ENCODE measurements at regions not wholly inside any gene's neighbourhood (a gene's known extent, or its start where the extent isn't known, plus 50 kb on each side); places are given as distances from the start of the nearest gene placed in this dataset.

DNA sequence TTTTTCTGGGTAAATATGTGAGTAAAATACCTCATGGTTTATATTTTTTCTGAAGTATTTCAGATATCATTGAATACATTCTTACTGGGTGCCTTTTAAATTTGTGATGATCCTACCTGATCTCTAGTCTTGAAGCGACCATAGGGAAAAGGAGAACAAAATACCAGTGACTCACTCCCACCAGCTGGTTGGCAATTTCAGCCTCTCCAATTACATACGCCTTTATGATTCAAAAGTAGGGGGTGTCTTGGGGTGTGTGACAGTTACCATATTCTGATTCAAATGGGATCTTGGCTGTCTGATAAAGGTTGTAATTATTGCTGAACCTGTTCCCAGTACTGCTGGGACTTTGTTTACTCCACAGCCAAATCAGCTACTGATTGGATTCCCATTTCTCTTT, 175.9 kb upstream of the NXPH2 start:
- TF ChIP-seq, protein P1, sequence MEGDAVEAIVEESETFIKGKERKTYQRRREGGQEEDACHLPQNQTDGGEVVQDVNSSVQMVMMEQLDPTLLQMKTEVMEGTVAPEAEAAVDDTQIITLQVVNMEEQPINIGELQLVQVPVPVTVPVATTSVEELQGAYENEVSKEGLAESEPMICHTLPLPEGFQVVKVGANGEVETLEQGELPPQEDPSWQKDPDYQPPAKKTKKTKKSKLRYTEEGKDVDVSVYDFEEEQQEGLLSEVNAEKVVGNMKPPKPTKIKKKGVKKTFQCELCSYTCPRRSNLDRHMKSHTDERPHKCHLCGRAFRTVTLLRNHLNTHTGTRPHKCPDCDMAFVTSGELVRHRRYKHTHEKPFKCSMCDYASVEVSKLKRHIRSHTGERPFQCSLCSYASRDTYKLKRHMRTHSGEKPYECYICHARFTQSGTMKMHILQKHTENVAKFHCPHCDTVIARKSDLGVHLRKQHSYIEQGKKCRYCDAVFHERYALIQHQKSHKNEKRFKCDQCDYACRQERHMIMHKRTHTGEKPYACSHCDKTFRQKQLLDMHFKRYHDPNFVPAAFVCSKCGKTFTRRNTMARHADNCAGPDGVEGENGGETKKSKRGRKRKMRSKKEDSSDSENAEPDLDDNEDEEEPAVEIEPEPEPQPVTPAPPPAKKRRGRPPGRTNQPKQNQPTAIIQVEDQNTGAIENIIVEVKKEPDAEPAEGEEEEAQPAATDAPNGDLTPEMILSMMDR (IDR thresholded peaks at IDR 0.05): no peak
- TF ChIP-seq FOXJ3 (CRISPR knock-in tag; IDR thresholded peaks at IDR 0.05): no peak
- TF ChIP-seq EZH2phosphoT487 (IDR thresholded peaks at IDR 0.05; ENCODE audit: borderline replicate concordance, low read depth): no peak
- TF ChIP-seq MEF2A (IDR thresholded peaks at IDR 0.05; ENCODE audit: borderline replicate concordance, low read depth): no peak
- TF ChIP-seq, protein P2, sequence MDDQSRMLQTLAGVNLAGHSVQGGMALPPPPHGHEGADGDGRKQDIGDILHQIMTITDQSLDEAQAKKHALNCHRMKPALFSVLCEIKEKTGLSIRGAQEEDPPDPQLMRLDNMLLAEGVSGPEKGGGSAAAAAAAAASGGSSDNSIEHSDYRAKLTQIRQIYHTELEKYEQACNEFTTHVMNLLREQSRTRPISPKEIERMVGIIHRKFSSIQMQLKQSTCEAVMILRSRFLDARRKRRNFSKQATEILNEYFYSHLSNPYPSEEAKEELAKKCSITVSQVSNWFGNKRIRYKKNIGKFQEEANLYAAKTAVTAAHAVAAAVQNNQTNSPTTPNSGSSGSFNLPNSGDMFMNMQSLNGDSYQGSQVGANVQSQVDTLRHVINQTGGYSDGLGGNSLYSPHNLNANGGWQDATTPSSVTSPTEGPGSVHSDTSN (IDR thresholded peaks at IDR 0.05): no peak
- no peak for TF ChIP-seq TAF1 (IDR thresholded peaks at IDR 0.05; ENCODE audit: borderline replicate concordance, low read depth, low read length)
- TF ChIP-seq MXI1 (IDR thresholded peaks at IDR 0.05; ENCODE audit: low read depth, low read length): no peak

All from SK-N-SH (cell line).